ENCODE measurements at regions not wholly inside any gene's neighbourhood (a gene's known extent, or its start where the extent isn't known, plus 50 kb on each side); places are given as distances from the start of the nearest gene placed in this dataset.
"Not testable (repeated sequence)": the region's sequence is repeated elsewhere in the genome, so short reads cannot be mapped to it uniquely, and the experiment has no call there.

DNA sequence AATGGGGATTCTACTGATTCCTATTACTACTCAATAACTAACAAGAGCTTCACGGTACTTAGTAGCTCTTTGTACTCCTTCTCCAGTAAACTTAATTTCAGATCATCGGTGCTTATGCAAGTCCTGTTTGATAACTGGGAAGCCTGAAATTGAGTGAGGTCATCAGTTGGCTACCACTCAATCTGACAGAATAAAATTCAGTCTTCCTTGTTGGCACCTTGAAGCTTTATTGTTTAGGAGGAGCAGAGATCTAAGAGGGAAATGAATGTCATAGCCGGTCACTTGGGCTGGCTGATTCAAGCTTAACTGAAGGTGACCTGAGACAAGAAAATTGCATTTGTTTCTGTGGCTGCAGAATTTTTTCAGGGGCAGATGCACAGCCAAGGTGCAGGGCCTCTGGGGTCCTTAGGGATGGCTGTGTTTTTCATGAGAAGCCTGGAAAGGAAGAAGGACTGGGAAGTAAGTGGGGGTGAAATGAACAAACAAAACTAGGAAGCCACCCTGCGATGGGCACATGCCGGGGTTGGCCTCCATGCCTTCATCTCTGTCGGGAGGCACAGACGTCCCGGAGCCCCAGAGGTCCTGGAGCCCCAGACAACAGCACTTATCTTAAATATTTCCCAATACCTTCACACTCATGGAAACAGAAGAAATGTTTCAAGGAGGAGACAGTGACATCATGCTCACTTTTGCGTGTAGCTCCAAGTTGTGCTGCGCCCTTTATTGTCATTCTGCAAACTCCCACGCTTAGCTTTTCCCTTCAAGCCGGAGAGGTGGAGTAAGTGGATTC lies 85.0 kb upstream of the KIF5B start:
- H3K27me3 ChIP-seq (replicated peaks; ENCODE audit: control insufficient read depth, insufficient read depth, low read length): no peaks in the 10 kb centered on the region
- H3K27ac Mint-ChIP-seq (ENCODE audit: unreplicated experiment): no peak overlapping the region
- H3K27me3 Mint-ChIP-seq (ENCODE audit: insufficient read depth, unreplicated experiment): no peaks in the 10 kb centered on the region
- H3K4me1 ChIP-seq: peaks cover 28% of the 10 kb centered on the region
- intact Hi-C loops (cut with micrococcal nuclease; ENCODE audit: unreplicated experiment): no loop called here
- H3K36me3 ChIP-seq (ENCODE audit: control insufficient read depth, insufficient read depth, low read length): no peaks in the 10 kb centered on the region
- H3K36me3 Mint-ChIP-seq (ENCODE audit: insufficient read depth, unreplicated experiment): no peaks in the 10 kb centered on the region
- no peaks in the 10 kb centered on the region for H3K9me3 Mint-ChIP-seq (ENCODE audit: unreplicated experiment)
- no peak overlapping the region for H3K4me3 ChIP-seq (ENCODE audit: low read depth, low read length)
- POLR2A ChIA-PET: no interaction called here
- DNase-seq: no peak
- H3K4me1 Mint-ChIP-seq (ENCODE audit: low read depth, unreplicated experiment): peaks cover 21% of the 10 kb centered on the region
- no peak overlapping the region for H3K4me3 Mint-ChIP-seq (ENCODE audit: unreplicated experiment)
- no TSS peak for BruUV-seq (replicated peaks)
- TF ChIP-seq, protein P1, sequence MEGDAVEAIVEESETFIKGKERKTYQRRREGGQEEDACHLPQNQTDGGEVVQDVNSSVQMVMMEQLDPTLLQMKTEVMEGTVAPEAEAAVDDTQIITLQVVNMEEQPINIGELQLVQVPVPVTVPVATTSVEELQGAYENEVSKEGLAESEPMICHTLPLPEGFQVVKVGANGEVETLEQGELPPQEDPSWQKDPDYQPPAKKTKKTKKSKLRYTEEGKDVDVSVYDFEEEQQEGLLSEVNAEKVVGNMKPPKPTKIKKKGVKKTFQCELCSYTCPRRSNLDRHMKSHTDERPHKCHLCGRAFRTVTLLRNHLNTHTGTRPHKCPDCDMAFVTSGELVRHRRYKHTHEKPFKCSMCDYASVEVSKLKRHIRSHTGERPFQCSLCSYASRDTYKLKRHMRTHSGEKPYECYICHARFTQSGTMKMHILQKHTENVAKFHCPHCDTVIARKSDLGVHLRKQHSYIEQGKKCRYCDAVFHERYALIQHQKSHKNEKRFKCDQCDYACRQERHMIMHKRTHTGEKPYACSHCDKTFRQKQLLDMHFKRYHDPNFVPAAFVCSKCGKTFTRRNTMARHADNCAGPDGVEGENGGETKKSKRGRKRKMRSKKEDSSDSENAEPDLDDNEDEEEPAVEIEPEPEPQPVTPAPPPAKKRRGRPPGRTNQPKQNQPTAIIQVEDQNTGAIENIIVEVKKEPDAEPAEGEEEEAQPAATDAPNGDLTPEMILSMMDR (IDR thresholded peaks at IDR 0.05; ENCODE audit: insufficient read depth in 1 of 2, low read depth in 1 of 2, low read length in 1 of 2, severe bottlenecking in 1 of 2, unreplicated experiment in 1 of 2): no peak
- CTCF ChIA-PET: no interaction called here
- no peaks in the 10 kb centered on the region for H3K9me3 ChIP-seq

DNA sequence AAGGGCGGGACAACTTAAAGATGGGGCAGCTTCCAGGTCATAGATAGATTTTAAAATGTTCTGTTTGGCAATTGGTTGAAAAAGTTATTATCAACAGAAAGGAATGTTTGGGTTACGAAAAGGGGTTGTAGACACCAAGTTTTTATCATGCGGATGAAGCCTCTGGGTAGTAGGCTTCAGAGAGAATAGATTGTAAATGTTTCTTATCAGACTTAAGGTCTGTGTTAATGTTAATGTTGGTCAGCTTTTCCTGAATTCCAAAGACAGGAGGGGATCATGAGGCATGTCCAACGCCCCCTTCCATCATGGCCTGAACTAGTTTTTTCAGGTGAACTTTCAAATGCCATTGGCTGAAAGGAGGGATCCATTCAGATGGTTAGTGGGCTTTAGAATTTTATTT lies 84.2 kb upstream of the KIF5B start:
- no peak overlapping the region for H3K27ac Mint-ChIP-seq (ENCODE audit: unreplicated experiment)
- no peak for DNase-seq
- H3K27me3 Mint-ChIP-seq (ENCODE audit: insufficient read depth, unreplicated experiment): no peaks in the 10 kb centered on the region
- Histone ChIP-seq H3K4me3 (ENCODE audit: low read depth, low read length) (no peak overlapping the region), H3K36me3 (ENCODE audit: control insufficient read depth, insufficient read depth, low read length) (no peaks in the 10 kb centered on the region), H3K9me3 (no peaks in the 10 kb centered on the region), H3K27me3 (replicated peaks; ENCODE audit: control insufficient read depth, insufficient read depth, low read length) (no peaks in the 10 kb centered on the region), H3K4me1 (peaks cover 28% of the 10 kb centered on the region)
- H3K36me3 Mint-ChIP-seq (ENCODE audit: insufficient read depth, unreplicated experiment): no peaks in the 10 kb centered on the region
- intact Hi-C loops (cut with micrococcal nuclease; ENCODE audit: unreplicated experiment): no loop called here
- BruUV-seq (replicated peaks): no TSS peak
- H3K4me3 Mint-ChIP-seq (ENCODE audit: unreplicated experiment): no peak overlapping the region
- no peaks in the 10 kb centered on the region for H3K9me3 Mint-ChIP-seq (ENCODE audit: unreplicated experiment)
- ChIA-PET POLR2A (no interaction called here), CTCF (no interaction called here)
- TF ChIP-seq, protein P1 (IDR thresholded peaks at IDR 0.05; ENCODE audit: insufficient read depth in 1 of 2, low read depth in 1 of 2, low read length in 1 of 2, severe bottlenecking in 1 of 2, unreplicated experiment in 1 of 2): no peak
- H3K4me1 Mint-ChIP-seq (ENCODE audit: low read depth, unreplicated experiment): peaks cover 21% of the 10 kb centered on the region

DNA sequence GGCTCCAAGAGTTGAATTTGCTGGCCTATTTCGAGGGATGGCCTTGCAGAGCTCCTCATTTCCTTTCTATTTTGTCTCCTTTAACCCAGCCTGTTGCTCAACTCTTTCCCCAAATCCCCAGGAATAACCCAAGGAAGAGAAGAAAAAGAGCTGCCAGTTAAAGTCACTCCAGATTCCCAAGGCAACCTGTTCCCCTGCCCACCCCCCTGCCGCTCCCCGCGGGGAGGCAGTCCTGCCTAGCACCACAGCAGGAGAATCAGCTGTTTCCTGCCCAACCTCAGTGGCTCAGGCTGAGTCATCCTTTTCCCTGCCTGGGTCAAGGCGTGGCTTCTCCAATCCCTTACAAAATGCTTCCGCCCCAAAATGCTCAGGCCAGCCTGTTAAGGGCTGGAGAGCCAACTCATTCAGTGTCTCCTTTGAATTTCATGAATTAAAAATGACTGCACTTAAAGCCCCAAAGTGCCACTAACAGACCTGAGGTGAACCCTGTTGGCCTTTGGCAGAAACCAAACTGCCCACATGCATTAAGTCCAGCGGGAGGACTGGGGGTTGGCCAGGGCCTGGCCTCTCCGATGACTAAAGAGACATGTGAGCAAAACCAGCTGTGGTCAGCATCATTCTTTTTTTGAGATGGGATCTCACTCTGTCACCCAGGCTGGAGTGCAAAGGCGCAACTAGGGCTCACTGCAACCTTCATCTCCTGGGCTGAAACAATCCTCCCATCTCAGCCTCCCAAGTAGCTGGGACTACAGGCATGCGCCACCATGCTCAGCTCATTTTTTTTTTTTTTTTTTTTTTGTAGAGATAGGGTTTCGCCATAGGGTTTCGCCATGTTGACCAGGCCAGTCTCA lies 83.2 kb upstream of the KIF5B start:
- no peaks in the 10 kb centered on the region for H3K27me3 Mint-ChIP-seq (ENCODE audit: insufficient read depth, unreplicated experiment)
- BruUV-seq (replicated peaks): no TSS peak
- ChIA-PET CTCF (interaction anchor here (0.6 kb wide), 1 partner anchor 43 kb away, joined by 3 read pairs; no protein-coding TSS in a partner anchor), POLR2A (interaction anchor here (0.7 kb wide), 1 partner anchor 11 kb away, joined by 6 read pairs; no protein-coding TSS in a partner anchor)
- H3K4me1 ChIP-seq: peaks cover 22% of the 10 kb centered on the region
- H3K36me3 ChIP-seq (ENCODE audit: control insufficient read depth, insufficient read depth, low read length): no peaks in the 10 kb centered on the region
- H3K4me3 ChIP-seq (ENCODE audit: low read depth, low read length): no peak overlapping the region
- H3K27ac Mint-ChIP-seq (ENCODE audit: unreplicated experiment): no peak overlapping the region
- TF ChIP-seq, protein P1 (IDR thresholded peaks at IDR 0.05; ENCODE audit: insufficient read depth in 1 of 2, low read depth in 1 of 2, low read length in 1 of 2, severe bottlenecking in 1 of 2, unreplicated experiment in 1 of 2): no peak
- H3K4me3 Mint-ChIP-seq (ENCODE audit: unreplicated experiment): no peak overlapping the region
- intact Hi-C loops (cut with micrococcal nuclease; ENCODE audit: unreplicated experiment): no loop called here
- H3K9me3 Mint-ChIP-seq (ENCODE audit: unreplicated experiment): no peaks in the 10 kb centered on the region
- peak; percentile 51 to 62 for DNase-seq
- no peaks in the 10 kb centered on the region for H3K27me3 ChIP-seq (replicated peaks; ENCODE audit: control insufficient read depth, insufficient read depth, low read length)
- peaks cover 13% of the 10 kb centered on the region for H3K4me1 Mint-ChIP-seq (ENCODE audit: low read depth, unreplicated experiment)
- H3K36me3 Mint-ChIP-seq (ENCODE audit: insufficient read depth, unreplicated experiment): no peaks in the 10 kb centered on the region
- H3K9me3 ChIP-seq: no peaks in the 10 kb centered on the region

DNA sequence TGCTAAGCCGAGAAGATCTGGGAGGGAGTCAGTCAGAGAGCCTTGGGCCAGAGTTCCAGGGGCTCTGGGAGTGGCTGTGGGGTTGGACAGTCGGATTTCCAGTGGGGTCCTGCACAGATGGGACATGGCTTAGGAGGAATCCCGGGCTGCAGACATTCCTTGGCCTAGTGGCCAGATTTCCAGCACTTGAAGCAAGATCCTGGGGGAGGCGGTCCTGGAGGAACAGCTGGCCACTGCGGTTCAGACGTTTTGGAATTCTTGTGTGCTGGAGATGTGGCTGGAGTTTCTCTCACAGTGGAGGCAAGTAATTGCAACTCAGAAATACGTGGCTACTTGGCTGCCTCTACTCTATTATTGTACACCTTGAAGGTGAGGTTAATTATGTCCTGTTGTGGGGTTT lies 80.7 kb upstream of the KIF5B start:
- BruUV-seq (replicated peaks); H3K27ac Mint-ChIP-seq (ENCODE audit: unreplicated experiment); H3K36me3 Mint-ChIP-seq (ENCODE audit: insufficient read depth, unreplicated experiment); H3K4me3 ChIP-seq (ENCODE audit: low read depth, low read length); DNase-seq; CTCF ChIA-PET; H3K9me3 ChIP-seq; H3K36me3 ChIP-seq (ENCODE audit: control insufficient read depth, insufficient read depth, low read length); intact Hi-C loops (cut with micrococcal nuclease; ENCODE audit: unreplicated experiment); H3K27me3 ChIP-seq (replicated peaks; ENCODE audit: control insufficient read depth, insufficient read depth, low read length); POLR2A ChIA-PET; H3K4me3 Mint-ChIP-seq (ENCODE audit: unreplicated experiment); H3K27me3 Mint-ChIP-seq (ENCODE audit: insufficient read depth, unreplicated experiment); H3K9me3 Mint-ChIP-seq (ENCODE audit: unreplicated experiment): not testable (repeated sequence)
- peaks cover 39% of the 10 kb centered on the region for H3K4me1 ChIP-seq
- H3K4me1 Mint-ChIP-seq (ENCODE audit: low read depth, unreplicated experiment): peaks cover 23% of the 10 kb centered on the region

Data from Caco-2 (cell line).